ENCODE measurements at regions not wholly inside any gene's neighbourhood (a gene's known extent, or its start where the extent isn't known, plus 50 kb on each side); places are given as distances from the start of the nearest gene placed in this dataset.

DNA sequence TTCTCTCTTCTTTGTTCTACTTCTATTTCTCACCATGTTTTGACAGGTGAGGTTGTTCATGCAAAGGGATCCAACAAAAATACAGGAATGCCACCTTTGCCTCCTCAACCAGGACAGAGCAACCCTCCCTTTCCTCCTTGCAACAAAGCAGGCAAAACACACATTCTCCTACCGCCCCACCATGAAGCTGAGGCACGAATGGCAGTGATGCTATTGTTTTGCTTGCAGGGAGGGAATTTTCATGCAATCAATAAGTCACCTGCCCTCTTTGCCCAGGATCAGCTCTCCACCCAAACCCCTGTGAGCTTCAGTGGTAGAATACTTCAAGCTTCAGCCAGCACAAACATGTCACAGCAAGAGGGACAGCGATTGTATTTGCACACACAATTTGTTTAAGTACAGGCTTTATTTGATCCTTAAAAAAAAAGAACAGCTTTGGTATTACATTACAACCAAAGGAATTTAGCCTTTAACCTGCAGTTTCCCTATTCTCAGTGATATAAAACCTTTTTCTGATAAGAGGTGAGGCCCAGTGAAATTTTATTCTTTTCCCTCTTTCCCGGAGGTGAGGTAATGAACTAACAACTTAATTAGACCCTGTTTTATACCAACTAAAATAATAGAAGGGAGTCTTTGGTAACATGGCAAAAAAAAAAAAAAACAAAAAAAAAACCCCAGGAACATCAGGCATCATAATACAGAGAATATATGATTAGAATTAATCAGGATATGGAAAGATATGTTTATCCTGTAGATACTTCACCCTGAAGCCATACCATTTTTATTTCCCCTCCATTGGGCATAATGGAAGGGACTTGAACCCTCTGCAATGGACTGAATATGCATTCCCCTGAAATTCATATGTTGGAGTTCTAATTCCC, 87.0 kb upstream of the EEA1 start:
- no peak for DNase-seq (ENCODE audit: low read depth in 2 of 2)

DNA sequence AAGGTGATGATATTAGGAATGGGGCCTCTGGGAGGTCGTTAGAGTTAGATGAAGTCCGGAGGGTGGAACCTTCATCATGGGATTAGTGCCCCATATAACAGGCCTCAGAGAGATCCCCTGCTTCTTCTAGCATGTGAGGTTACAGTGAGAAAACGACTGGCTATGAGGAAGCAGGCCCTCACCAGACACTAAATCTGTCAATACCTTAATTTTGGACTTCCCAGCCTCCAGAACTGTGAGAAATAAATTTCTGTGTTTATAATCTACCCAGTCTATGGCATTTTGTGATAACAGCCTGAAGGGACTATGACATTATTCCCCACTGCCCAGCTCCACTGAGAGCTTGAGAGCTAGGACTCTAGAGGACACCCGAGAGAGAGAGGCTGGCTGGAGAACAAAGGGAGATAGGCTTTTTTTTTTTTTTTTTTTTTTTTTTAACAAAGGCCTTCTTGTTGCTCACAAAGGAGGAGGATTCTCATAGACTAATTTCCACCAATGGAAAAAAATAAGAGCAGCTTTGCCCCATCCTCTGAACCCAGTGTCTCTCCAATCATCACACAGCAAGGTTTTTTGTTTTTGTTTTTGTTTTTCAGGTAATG, 87.8 kb upstream of the EEA1 start:
- DNase-seq (ENCODE audit: low read depth in 2 of 2): no peak

DNA sequence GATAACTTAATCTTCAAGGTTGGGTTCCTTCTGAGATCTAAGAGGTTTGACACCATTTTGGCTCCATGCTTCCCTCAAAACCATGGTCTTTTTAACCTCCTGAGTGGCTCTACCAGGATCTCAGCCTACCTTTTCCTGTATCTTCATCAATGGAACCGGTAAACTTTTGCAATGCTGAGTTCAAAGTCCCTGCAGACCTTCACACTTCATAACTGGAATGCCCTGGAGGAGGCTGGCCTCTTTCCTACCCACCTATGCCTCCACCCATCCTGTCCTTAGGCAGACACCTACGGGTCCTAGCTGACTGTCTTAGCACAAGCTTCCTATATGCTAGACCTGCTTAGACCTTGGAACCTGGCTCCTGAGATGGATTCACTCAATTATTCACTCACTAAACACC, 89.5 kb upstream of the EEA1 start:
- DNase-seq (ENCODE audit: low read depth in 2 of 2): no peak

DNA sequence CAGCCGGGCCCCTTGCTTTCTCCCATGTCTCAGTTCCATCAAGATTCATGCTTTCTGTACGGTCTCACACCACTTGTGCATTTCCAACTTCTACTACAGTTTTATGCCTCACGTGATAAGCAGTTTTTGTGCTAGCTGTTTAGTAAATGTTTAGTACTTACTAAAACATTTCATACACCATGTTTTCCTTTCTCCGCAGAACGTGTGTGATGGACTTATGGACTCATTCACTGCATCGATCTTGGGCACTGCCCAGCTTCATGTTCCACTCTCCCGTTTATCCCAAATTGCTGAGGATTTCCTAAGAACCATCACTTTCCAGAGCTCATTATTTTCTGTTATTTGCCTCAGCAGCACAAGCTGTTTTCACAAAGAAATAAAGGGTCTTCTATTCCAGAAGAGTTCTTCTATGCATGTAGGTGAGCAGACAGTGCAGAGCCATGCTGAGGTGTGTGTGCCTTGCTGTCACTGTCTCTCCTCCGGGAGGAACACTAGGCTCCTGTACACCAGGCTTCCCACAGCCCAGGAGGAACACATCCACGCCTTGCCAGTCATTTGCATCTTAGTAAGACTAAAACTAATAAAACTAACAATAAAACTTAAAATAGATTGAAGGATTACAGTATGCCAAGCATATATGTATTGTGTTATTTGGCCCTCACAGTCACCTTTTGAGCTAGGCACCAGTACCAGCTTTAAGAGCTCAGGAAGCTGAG, 90.3 kb upstream of the EEA1 start:
- no peak for DNase-seq (ENCODE audit: low read depth in 2 of 2)

DNA sequence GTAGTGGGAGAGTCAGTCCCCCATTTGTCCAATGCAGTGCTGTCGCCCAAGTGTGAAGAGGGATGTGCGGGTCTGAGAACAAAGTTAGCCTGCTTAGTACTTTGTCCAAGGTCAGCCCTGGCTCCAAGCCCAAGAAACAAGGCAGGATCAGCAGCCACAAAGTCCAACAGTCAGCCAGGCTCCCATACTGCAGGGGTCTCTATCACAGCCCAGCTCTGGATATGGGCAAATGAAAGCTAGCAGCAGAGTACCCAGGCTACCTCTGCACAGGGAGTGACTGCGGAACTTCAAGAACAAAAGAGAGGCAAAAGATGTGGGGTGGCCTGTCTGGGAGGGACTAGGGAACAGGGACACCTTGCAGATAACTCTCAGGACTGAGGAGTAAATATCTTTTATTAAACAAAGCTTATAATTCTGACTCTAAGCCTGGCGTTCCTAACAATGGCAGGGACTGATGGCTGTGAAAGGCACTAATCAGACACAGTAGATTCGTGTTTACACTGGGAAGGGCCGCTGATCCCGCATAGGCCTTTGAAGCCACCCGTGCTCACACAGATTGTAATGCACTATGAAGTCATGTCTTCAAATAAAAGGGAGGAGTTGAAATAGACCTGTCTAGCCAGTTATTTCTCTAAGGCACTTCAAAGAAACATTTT, 91.0 kb upstream of the EEA1 start:
- DNase-seq (ENCODE audit: low read depth in 2 of 2): no peak

DNA sequence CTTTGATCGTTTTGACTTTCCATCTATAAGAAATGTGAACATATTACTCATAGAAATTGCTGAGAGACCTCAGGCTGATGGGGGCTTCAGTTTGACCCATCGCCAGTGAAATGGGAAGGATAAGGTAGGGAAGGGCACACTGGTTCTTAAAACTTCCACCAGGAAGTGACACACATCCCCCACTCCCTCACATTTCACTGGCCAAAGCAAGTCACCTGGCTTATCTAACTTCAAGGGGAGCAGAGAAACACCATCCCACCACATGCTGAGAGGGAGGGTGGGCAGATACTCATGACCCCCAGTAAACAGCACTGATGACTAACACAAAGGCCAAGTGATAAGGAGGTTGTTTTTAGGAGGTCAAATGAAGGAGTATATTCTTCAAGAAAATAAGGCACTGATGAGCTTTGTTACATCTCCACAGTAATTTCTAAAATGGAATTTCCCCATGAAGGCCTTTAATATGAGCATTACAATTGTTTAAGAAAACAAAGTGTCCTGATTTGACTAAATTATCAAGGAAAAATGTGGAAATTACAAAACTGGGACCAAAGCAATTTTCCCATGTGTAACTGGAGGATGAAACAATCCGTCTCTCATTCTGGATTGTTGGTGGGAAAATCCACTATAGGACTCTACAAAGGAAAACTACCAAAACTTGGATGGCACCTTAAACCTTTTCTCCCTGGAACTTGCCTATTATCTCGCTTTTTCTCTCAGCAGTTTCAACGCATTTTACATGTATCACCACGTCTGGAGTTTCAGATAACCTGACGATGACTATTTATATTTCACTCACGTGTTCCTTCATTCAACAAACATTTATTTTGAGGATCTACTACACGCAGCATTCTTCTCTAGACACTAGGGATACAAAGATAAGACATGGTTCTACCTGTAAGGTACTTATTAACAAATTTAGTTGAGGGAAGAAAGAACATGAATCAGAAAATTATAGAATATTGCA, 91.8 kb upstream of the EEA1 start:
- no peak for DNase-seq (ENCODE audit: low read depth in 2 of 2)

DNA sequence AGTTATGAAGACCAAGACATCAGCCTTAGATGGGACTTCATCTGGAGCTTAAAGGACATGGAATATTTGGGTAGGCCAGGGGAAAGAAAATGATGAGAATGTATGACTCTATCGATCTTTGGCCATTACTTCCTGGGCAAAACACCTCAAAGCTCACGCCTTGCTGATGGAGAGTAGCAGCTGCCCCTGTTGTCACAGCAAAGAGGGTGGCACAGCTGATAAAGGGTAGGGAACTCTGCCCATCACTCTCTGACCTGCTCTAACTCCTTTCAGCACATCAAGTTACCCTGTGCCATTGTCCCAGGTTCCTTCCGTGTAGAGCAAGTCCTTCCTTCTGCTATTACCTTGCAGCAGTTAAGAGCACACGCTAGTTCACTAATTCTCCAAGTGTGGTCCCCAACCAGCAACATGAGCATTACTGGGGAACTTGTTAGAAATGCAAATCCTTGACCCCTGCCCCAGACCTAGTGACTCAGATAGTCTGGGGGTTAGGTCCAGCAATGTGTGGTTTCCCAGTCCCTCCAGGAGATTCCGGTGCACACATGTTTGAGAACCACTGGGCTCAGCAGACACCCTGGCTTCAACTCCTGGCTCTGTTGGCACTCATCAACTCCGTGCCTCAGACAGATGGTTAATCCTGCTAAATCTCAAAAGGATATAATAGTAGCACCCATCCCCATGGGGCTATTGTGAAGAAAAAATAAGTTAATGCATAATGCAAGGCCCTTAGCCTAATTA, 93.7 kb upstream of the EEA1 start:
- no peak for DNase-seq (ENCODE audit: low read depth in 2 of 2)

DNA sequence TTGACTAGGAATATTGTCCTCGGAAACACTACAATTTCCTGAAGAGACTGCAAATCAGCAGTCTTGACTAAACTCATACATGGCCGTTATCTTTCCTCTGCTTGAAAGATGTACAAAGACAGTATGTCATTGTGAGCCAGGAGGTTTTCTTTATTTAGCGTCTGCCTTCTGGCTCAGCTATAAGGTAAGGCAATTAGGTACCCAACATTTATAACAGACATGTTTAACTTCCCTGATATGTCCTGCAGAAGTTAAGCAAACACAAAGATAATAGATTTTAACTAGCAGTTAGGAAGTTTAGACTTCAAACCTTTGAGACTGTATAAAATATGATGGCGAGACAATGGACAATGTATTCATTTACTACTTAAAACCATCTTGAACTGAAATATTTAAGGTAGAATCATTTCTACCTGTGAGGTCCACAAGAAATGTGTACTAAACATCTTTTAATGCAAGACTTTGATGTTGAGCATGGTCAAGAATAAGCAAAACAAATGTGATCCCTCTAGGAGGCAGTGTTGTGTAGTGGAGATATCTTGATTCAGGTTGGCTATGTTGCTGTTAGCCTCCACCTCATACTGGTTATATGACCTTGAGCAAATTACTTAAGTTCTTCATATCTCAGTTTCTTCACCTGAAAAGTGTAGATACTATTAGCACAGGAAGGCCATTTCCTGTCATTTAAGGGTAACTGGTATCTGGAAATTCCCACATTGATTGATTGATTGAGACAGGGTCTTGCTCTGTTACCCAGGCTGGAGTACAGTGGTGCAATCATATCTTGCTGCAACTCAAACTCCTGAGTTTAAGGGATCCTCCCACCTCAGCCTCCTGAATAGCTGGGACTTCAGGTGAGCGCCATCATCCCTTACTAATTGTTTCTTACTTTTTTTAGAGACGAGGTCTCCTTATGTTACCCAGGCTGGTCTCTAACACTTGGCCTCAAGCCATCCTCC, 96.3 kb upstream of the EEA1 start:
- no peak for DNase-seq (ENCODE audit: low read depth in 2 of 2)

DNA sequence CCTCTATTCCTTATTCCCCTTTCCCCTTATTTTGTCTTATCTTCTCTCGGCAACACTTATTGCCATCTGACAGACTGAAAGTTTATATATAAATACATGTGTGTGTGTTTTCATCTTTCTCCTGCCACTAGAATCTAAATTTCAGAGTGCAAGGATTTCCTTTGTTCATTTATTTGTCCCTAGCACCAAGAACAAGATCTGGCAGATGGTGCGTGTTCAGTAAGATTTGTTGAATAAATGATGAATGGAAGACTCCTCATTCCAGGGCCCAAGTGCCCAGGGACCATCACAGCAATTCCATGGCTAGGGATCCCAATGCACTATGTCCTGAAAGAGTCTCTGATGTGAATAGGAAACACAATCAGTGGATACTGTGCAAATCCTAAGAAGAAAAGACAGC, 97.9 kb upstream of the EEA1 start:
- DNase-seq (ENCODE audit: low read depth in 2 of 2): no peak

DNA sequence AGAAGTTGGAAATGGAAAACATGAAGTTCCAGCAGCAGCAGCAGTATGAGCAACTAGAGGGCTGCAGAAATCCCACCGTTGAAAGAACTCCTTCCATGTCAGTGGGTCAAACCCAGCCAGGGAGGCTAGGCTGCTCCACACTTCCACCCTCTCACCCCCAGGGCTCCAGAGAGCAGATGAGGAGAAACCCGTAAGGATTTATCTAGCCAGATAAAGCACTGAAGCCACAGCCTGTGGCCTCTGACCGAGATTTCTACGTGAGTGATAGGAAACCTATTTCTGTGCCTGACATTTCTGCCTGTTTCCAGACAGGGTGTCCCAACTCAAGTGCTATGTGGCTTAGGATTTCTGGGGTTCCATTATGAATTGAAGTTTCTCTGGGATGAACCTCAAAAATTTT, 100.0 kb upstream of the EEA1 start:
- DNase-seq (ENCODE audit: low read depth in 2 of 2): no peak

DNA sequence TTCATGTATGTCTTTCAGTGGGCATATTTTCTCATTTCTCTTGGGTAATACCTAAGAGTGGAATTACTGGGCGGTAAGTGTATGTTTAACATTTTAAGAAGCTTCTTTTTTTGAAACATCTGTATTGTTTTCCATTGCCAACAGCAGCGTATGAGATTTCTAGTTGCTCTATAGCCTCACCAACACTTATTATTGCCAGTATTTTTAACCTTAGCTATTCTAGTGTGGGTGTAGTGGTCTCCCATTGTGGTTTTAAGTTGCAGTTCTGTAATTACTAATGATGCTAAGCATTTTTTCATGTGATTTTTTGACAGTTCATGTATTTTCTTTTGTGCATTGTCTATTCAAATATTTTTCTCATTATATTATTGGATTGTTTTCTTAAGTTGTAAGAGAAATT, 101.9 kb upstream of the EEA1 start:
- no peak for DNase-seq (ENCODE audit: low read depth in 2 of 2)

DNA sequence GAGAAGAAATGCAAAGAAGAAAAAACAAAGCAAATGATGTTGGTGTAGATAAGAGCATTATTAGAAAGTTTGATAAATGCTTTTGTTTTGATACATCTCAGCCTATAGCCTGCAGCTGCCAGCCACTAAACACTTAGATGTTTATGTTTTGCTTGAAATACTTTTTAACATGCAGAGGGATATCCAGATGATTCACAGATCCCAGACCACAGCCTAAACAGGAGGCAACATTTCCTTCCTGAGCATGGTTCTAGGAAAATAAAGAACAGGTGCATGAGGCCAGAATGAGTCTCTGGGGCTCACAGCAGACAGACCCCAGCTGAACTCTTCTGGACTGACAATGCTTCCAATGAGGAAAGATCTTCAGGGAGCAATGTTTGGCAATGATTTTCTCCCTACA, 103.7 kb upstream of the EEA1 start:
- DNase-seq (ENCODE audit: low read depth in 2 of 2): no peak

DNA sequence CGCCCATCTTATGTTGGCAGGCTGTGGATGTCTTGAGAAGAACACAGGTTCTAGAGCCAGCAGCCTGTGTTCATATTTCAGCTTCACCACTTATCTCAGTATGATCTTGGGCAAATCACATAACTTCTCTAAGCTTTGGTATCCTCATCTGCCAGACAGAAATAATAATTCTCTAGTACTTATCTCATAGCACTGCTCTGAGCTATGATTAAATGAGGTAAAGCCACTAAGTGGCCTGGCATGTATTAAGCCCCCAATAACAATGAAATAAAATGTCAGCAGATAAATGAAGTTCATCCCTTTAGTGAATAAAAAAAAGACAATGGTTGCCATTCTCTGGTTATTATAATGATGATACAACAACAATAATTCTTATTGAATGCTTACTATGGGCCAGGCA, 104.9 kb upstream of the EEA1 start:
- DNase-seq (ENCODE audit: low read depth in 2 of 2): no peak

DNA sequence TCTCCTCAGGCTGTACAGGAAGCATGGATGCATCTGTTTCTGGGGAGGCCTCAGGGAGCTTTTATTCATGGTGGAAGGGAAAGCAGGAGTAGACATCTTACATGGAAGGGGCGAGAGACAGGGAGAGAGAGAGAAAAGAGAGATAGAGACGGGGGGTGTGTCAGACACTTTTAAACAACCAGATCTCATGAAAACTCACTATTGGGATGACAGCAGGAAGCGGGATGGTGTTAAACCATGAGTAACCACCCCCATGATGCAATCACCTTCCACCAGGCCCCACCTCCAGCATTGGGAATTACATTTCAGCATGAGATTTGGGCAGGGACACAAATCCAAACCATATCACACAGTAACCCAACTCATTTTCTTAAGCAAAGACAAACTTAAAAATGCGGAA, 110.0 kb upstream of the EEA1 start:
- no peak for DNase-seq (ENCODE audit: low read depth in 2 of 2)

DNA sequence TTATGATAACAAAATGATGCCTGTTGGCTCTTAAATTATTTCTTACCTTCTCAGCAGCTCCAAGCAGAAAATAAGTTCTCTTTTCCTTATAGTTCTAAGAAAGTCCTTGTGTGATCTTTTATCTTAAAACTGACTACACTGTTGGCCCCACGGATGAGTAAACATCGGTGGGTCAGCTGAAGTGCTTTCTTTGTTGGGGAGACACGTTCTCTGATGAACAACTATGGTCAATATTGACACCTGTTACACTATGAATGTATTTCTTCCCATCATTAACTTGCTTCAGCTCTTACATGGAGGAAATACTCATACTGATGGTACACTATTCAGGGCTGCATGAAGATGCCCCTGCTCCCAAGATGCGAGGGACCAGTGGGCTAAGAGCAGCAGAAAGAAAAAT, 110.8 kb upstream of the EEA1 start:
- DNase-seq (ENCODE audit: low read depth in 2 of 2): no peak

DNA sequence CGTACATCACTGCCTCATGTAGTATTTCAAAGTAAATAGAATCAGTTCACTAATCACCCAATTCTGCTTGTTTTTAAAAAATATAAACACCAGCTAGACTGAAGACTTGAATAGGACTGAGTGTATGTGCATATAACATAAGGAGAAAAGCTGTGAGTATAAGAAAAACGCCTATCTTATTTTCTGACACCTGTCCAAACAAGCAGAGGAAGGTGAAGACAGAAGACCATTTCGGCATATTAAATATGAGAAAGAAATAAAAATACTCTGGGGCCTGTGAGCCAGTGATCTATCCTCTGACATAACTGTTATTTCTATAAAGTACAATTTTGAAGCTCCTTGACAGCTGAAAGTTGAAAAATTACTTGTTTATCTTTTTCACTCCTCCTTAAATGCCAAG, 111.3 kb upstream of the EEA1 start:
- DNase-seq (ENCODE audit: low read depth in 2 of 2): no peak

DNA sequence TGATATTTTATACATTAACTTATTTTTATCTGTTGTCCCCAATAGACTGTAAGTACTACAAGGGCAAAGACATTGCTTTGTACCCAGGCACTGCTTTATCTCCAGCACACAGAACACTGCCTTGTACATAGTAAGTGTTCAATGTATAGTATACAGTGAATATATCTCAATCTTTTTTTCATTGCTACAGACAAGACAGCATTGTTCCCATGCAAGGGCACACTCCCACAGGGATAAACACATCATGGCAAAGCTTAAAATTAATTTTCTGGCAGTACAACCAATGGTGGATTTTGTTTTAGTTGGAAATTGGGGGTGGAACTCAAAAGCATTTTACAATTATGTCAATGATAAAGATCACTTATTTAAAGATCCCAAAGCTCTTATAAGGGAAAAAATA, 112.3 kb upstream of the EEA1 start:
- no peak for DNase-seq (ENCODE audit: low read depth in 2 of 2)

DNA sequence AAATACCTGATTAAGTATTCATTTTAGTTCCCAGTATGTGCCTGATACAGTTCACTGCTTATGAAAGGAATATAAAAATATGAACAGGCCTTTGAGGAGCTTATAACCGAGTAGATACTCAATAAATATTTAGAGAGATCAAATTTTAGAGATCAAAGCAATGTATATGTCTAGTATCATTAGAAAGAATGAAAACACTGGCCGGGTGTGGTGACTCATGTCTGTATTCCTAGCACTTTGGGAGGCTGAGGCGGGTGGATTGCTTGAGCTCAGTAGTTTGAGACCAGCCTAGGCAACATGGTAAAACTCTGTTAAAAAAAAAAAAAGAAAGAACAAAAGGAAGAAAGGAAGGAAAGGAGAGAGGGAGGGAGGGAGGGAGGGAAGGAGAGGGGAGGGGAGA, 113.2 kb upstream of the EEA1 start:
- DNase-seq (ENCODE audit: low read depth in 2 of 2): no peak

DNA sequence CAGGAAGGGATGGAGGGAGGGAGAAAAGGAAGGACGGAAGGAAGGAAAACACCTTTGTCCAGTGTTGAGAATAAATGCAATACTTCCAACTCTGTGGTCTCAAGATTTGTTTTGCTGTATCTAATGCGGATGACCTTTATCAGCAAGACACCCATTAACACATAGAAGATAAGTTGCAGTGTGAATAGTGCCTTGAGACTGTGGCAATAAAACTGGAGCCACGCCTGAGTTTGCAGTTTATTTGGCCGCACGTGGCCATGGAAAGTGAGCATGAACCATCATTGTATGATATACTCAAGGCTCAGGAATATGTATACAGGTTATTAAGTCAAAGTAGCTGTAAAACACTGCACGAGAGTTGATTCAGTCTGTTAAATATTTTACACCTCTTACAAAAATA, 113.6 kb upstream of the EEA1 start:
- no peak for DNase-seq (ENCODE audit: low read depth in 2 of 2)

Data from activated CD4-positive, alpha-beta T cell treated with anti-CD3 and anti-CD28 coated beads for 24 hours (primary cell).